ENCODE measurements at regions not wholly inside any gene's neighbourhood (a gene's known extent, or its start where the extent isn't known, plus 50 kb on each side); places are given as distances from the start of the nearest gene placed in this dataset.

DNA sequence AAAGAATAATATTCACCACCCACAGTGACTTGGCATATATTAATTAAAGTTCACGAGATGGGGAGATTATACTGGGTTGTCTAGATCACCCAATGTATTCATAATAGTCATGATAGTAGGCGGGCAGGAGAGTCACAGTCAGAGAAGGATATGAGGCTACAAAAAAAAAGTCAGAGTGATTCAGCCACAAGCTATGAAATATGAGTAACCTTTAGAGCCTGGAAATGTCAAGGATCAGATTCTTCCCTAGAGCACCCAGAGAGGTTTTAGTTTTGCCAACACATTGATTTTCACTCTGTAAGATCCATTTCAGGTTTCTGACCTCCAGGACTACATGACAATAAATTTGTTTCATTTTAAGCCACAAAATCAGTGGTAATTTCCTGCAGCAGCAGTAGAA, 501.9 kb downstream of the GABRG1 start:
- TF ChIP-seq, protein P1, sequence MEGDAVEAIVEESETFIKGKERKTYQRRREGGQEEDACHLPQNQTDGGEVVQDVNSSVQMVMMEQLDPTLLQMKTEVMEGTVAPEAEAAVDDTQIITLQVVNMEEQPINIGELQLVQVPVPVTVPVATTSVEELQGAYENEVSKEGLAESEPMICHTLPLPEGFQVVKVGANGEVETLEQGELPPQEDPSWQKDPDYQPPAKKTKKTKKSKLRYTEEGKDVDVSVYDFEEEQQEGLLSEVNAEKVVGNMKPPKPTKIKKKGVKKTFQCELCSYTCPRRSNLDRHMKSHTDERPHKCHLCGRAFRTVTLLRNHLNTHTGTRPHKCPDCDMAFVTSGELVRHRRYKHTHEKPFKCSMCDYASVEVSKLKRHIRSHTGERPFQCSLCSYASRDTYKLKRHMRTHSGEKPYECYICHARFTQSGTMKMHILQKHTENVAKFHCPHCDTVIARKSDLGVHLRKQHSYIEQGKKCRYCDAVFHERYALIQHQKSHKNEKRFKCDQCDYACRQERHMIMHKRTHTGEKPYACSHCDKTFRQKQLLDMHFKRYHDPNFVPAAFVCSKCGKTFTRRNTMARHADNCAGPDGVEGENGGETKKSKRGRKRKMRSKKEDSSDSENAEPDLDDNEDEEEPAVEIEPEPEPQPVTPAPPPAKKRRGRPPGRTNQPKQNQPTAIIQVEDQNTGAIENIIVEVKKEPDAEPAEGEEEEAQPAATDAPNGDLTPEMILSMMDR (IDR thresholded peaks at IDR 0.05), result no peak
- no peak for TF ChIP-seq POLR2A (IDR thresholded peaks at IDR 0.05)

DNA sequence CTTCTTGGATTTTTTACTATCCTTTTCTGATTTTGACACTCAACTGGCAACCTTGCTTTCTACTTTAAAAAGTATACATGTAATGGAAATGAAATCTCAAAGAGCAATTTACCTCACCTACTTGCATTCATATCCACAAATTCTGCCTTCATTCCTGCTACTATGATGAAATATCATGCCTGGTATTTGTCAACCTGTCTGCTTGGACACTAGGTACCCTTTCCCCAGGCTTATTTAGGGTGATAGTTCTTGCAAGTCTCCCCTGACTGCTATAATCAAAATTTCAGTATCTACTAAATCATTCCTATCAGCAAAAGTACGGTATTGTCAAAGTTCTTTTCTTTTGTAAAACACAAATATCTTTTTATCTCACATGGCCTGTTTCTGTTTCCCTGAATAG, 503.0 kb downstream of the GABRG1 start:
- no peaks in the 10 kb centered on the region for H3K27me3 ChIP-seq
- no peak for DNase-seq
- no peaks in the 10 kb centered on the region for H3K36me3 ChIP-seq
- no peak overlapping the region for H3K27ac ChIP-seq
- H3K4me1 ChIP-seq, result no peaks in the 10 kb centered on the region
- H3K9me3 ChIP-seq, result no peaks in the 10 kb centered on the region
- no peak overlapping the region for H3K4me3 ChIP-seq
- TF ChIP-seq, protein P1 (IDR thresholded peaks at IDR 0.05), result no peak
- no peak for TF ChIP-seq POLR2A (IDR thresholded peaks at IDR 0.05)

More for the DNA sequence above, 501.9 kb downstream of the GABRG1 start:
- no peak overlapping the region for H3K4me3 ChIP-seq
- H3K36me3 ChIP-seq, result no peaks in the 10 kb centered on the region
- no peaks in the 10 kb centered on the region for H3K9me3 ChIP-seq
- no peaks in the 10 kb centered on the region for H3K4me1 ChIP-seq
- no peak overlapping the region for H3K27ac ChIP-seq
- H3K27me3 ChIP-seq, result no peaks in the 10 kb centered on the region
- DNase-seq, result no peak

DNA sequence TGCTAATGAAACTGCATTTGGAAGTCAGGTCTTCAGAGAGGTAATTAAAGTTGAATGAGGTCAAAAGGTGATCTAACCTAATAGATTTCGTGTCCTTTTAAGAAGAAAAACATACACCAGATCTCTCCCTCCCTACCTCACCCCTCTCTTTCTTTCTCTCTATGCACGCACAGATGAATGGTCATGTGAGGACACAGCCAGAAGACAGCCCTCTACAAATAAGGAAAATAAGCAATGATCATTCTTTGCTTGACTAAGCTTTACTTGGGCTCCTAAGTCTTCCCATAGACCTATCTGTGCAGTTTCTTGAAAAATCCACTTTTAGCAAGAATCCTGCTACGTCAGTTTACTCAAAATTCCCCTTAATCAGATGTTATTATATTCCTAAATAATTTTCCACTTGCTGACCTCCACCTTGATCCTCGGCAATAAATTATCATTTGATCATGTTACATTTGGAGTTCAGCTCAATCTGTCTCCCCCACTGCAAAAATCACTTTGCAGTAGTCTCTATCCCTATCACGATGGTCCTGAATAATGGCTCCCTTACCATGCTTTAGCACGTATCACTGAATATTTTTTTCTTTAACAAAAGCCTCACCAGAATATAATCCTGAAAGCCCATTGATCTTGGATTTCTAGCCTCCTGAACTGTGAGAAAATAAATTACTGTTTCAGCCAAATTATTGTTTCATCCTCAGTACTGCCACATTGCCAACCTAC, 527.3 kb downstream of the GABRG1 start:
- no peaks in the 10 kb centered on the region for H3K4me1 ChIP-seq
- no peak overlapping the region for H3K27ac ChIP-seq
- H3K4me3 ChIP-seq, result no peak overlapping the region
- no peak for DNase-seq
- no peak for TF ChIP-seq POLR2A (IDR thresholded peaks at IDR 0.05)
- TF ChIP-seq, protein P1 (IDR thresholded peaks at IDR 0.05), result no peak
- H3K9me3 ChIP-seq, result no peaks in the 10 kb centered on the region
- H3K27me3 ChIP-seq, result no peaks in the 10 kb centered on the region
- H3K36me3 ChIP-seq, result no peaks in the 10 kb centered on the region

DNA sequence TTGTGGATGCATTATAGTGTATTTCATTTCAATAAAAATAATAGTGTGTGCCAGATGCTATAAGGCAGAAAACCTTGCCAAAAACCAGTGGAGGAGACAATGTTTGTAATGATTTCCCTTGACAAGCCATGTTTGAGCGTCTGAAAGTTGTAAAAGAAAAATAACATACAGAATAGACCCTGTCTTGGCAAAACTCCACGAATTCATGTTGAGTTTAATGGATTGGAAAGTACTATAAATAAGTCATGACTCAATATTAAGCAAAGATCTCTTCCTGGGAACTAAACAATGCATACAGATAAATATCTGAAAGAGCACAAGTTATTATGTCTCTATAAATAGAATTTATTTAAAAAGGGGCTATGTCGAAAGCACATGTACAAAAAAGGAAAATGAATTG, 543.5 kb downstream of the GABRG1 start:
- DNase-seq, result no peak
- no peak overlapping the region for H3K27ac ChIP-seq
- no peaks in the 10 kb centered on the region for H3K36me3 ChIP-seq
- H3K9me3 ChIP-seq, result no peaks in the 10 kb centered on the region
- no peaks in the 10 kb centered on the region for H3K4me1 ChIP-seq
- no peak overlapping the region for H3K4me3 ChIP-seq
- no peak for TF ChIP-seq POLR2A (IDR thresholded peaks at IDR 0.05)
- TF ChIP-seq, protein P1 (IDR thresholded peaks at IDR 0.05), result no peak
- no peaks in the 10 kb centered on the region for H3K27me3 ChIP-seq

DNA sequence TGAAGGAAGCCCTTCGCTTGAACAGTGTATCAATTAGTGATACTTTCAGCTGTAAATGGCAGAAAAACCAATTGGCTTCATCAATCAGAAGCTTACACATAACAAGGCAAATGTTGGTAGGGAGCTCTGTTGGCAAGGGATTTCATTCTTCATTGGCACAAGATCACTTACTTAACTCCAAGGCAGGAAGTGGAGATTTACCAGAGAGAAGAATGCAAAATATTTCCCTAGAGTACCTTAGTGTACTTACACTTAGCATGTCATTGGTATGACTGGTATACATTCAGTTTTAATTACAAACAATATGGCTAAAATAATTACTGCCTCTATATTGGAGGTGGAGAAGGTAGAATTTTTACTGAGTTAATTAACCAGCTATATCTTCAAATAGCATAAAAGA, 545.0 kb downstream of the GABRG1 start:
- DNase-seq, result no peak
- no peak overlapping the region for H3K27ac ChIP-seq
- no peaks in the 10 kb centered on the region for H3K36me3 ChIP-seq
- no peak for TF ChIP-seq POLR2A (IDR thresholded peaks at IDR 0.05)
- TF ChIP-seq, protein P1 (IDR thresholded peaks at IDR 0.05), result no peak
- H3K4me3 ChIP-seq, result no peak overlapping the region
- H3K4me1 ChIP-seq, result no peaks in the 10 kb centered on the region
- no peaks in the 10 kb centered on the region for H3K27me3 ChIP-seq
- H3K9me3 ChIP-seq, result no peaks in the 10 kb centered on the region

Measured in Peyer's patch (tissue), 4 donors.